Raji (cell line): ENCODE measurements at regions not wholly inside any gene's neighbourhood (a gene's known extent, or its start where the extent isn't known, plus 50 kb on each side); places are given as distances from the start of the nearest gene placed in this dataset.

Experiments
- POLR2A ChIP-seq: IDR thresholded peaks from 2 replicates; pipeline ENCODE4 v1.6.1; 2011; ENCODE audit warnings: low read depth, low read length, control low read depth; ENCODE audit not compliant: insufficient read depth

- TF ChIP-seq POLR2A, result no peak
Observed at GRCh38 chr2:120862201-120863060, 126.8 kb downstream of the GLI2 start.

DNA sequence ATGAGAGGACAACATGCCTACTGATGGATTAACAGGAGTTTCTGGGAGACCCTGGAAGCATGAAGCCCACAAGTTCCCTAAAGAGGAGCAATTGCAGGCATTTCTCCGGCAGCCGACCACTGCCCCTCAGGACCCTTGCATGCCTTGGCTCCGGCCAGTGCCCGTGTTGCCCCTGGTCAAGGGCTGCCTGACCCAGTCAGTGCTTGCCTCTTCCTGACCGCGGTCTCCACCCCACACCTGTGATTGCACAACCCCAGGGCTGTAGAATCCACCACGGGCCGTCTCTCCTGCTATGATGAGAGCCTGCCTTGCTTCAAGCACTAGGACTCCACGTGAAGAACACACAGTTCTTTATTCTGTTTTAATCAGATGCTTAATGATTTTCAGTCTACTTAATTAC is 127.5 kb downstream of the GLI2 start:
- TF ChIP-seq POLR2A, result no peak

- TF ChIP-seq POLR2A, result no peak
Observed at GRCh38 chr2:120863661-120864320, 128.1 kb downstream of the GLI2 start.

DNA sequence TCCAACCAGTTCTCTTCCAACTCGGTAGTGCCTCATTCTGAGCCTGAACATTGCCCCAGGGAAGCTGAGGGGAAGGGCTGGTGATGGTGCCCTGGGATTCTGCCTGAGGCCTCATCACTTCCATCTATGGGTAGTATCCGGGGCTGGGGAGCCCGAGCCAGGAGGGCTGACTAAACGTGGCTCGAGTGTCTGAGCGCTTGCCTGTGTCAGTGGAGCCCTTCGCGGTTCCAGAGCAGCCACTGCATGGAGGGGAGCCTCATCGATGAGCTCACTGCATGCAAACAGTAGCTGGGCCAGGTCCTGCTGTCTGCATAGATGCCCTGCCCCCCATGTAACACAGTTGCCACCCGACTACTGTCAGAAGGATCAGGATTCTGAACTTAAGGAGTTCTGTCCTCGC is 129.3 kb downstream of the GLI2 start:
- TF ChIP-seq POLR2A, result no peak

- TF ChIP-seq POLR2A, result no peak
Observed at GRCh38 chr2:120865656-120866055, 130.0 kb downstream of the GLI2 start.

DNA sequence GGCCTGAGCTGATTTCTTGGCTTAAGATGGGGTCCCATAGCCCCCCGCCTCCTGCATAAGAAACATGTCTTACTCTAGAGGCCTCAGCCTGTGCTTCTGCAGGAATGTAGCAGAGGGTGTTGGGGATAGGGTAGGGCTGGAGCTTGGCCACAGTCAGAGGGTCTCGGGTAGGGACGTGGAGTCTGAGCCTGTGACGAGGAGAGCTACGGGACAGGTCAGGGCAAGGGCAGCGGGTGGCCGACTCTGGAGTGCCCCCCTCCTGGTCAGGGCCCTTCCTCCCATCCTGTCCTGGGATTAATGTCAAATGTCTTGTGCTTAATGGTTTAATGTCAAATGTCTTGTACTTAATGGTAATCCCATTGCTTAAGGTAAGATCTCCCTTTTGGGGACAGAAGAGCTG is 130.4 kb downstream of the GLI2 start:
- no peak for TF ChIP-seq POLR2A

- TF ChIP-seq POLR2A, result no peak
Observed at GRCh38 chr2:120866483-120867140, 130.9 kb downstream of the GLI2 start.

GRCh38 chr2:120867290-120868241 is 131.9 kb downstream of the GLI2 start:
- no peak for TF ChIP-seq POLR2A

GRCh38 chr2:120868366-120868765 is 132.7 kb downstream of the GLI2 start:
- no peak for TF ChIP-seq POLR2A

DNA sequence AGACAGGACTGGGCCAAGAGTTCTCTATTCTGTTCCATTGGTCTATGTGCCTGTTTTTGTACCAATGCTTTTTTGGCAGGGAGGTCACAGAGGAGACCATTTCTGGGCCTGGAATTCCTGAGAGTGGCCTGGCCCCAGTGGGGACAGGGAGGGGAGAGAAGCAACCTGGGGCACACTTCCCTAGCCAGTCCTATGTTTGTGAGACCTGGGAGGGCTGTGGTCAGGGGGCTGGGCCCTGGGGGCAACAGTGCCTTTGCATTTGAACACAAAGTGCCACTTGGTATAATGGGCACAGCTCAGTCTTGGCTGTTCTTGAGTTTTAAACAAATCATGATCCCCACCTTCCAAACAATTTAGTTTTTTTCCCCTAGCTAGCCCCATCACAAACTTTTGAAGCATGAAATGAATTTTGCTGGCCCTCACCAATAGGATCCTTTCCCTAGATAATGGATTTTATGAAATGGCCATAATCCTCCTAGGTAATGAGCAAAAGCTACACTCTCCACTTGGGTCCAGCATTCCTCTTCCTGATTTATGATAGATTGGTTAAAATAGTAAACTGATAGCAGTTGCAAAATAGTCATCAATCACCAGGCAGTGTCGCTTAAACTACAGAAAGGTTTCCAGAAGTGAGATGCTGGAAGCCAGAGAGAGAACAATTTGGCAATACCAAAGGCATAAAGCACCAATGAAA is 133.5 kb downstream of the GLI2 start:
- no peak for TF ChIP-seq POLR2A

- TF ChIP-seq POLR2A, result no peak
Observed at GRCh38 chr2:120869730-120870466, 134.2 kb downstream of the GLI2 start.

DNA sequence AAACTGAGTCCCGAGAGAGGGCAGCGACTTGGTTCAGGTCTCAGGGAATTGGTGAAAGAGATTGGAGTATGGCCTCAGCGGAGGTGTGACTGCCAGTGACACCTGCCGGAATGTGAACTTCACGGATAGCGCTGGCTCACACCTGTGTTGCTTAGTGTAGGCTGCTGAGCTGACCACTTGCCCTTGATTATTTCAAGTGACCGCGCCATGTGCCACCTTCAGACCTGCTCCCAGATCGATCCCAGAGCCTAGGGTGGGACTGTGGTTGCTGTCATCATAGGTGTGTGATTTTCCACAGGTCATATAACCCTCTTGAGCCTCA is 134.8 kb downstream of the GLI2 start:
- no peak for TF ChIP-seq POLR2A

DNA sequence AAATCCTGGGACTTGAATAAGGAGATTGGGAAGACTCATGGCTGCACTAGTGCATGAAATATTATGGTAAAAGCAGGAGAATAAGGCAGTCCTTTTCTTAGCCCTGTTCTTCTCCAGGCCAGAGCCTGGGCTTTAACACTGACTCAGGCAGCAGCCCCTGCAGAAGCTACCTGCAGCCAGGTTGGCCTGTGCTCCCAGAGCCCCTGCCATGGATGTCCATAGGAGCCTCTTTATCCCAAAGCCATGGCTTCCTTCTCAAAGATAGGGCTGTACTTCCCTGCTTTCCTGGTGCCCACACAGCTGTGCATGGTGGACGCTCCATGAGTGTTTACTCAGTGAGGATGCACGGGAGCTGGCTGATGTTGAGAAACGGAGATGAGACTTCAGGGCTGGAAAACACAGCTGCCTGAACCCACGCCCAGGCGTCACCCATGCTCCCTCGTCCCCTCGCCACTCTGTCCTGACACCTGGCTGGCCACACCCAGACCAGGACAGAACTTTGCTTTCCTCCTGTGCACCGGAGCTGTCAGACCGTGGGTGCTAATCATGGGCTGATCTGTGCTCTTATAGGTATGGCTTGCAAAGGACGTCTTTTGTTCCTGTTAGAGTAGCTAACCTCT is 135.5 kb downstream of the GLI2 start:
- TF ChIP-seq POLR2A, result no peak

DNA sequence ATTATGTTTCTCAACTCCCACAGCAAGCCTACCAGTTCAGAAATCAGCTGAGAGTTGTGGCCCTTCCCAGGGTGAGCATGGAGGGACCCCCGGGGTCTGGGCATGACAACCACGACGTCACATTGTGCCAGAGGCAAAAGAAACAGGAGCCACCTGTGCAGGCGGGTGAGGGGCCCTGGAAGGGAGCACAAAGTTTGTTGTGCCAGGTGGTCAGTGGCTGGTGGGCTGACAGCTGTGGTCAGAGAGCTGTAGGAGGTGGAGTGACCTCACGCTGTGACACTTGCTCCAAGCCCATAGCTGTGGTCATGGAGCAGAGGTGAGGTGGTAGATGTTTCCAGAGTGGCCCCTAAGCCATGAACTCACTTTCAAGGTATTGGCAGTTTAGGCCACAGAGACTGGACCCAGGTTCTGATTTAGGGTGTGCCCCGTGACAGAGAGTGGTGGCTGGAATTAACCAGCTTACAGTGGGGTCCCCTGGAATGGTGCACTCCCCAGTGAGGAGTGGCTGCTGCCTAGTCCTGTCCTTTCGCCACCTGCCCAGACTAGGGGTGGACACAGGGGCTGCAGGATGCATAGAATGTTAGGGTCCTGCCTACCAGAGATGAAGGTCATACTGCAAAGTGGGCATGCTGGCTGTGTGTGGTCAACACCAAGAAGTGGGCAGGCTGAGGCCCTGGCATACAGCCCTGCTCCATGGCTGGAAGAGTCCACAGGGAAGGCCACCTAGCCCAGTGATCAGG is 136.4 kb downstream of the GLI2 start:
- TF ChIP-seq POLR2A, result no peak
